ENCODE measurements at regions not wholly inside any gene's neighbourhood (a gene's known extent, or its start where the extent isn't known, plus 50 kb on each side); places are given as distances from the start of the nearest gene placed in this dataset.

DNA sequence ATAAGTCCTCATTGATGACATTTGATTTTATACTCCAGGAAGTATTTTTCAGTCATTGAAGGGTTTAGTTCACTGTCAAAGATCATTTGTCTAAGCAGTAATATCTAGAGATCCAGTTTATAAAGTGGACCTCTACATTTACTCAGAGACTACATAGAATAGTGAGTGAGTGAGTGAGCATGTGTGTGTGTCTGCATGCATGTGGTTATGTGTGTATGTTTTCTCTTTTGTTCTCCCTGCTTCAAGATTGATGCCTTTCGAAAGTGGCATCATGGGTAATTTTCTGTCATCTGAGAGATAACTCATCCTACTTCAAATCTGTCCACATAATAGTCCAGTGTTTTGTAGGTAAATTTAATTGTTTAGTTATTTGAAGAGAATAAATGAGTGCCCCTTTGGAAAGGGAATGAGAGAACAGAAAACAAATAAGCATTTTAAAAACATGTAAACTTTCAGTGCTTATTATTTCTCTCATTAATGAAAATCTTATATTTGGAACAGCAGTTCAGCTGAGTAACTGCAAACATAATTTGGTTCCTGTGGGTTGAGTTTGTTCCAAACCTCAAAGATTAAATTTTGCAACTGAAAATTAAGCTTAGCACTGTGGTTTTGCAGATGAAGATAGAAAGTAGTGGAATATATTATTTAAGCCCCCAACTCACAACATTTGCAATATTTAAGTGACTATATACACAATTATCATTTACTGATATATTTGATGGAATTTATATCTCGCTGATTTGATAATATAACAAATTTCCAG is 1295.1 kb upstream of the C9orf72 start:
- H3K27ac ChIP-seq (ENCODE audit: low read depth, low read length, poor library complexity, severe bottlenecking): no peak overlapping the region
- H3K79me2 ChIP-seq (ENCODE audit: insufficient read depth, low read length): no peaks in the 10 kb centered on the region
- H3K9ac ChIP-seq (ENCODE audit: low read length): no peak overlapping the region
- no peaks in the 10 kb centered on the region for H3K9me2 ChIP-seq (ENCODE audit: low read depth, low read length)
- no peak overlapping the region for H3K4me3 ChIP-seq (ENCODE audit: low read depth, low read length, poor library complexity, severe bottlenecking)
- H3K4me2 ChIP-seq (ENCODE audit: low read length): no peak overlapping the region
- H3K27me3 ChIP-seq (ENCODE audit: insufficient read depth, low read length): no peaks in the 10 kb centered on the region
- no peaks in the 10 kb centered on the region for H3K36me3 ChIP-seq (ENCODE audit: insufficient read depth, low read length)
- no peaks in the 10 kb centered on the region for H3F3A ChIP-seq (ENCODE audit: insufficient read depth, low read length)
- TF ChIP-seq EZH2 (IDR thresholded peaks at IDR 0.05; ENCODE audit: borderline replicate concordance, low read length): no peak
- H3K9me3 ChIP-seq (ENCODE audit: low read length): no peaks in the 10 kb centered on the region
- no peaks in the 10 kb centered on the region for H4K20me1 ChIP-seq (ENCODE audit: insufficient read depth, low read length)
- no peak overlapping the region for H2AFZ ChIP-seq (ENCODE audit: low read length)
- H3K4me1 ChIP-seq (ENCODE audit: insufficient read depth, low read length, severe bottlenecking): peaks cover 27% of the 10 kb centered on the region

GRCh38 chr9:28882529-28882928 is 1309.2 kb upstream of the C9orf72 start:
- H3K27ac ChIP-seq (ENCODE audit: low read depth, low read length, poor library complexity, severe bottlenecking): no peak overlapping the region
- no peak overlapping the region for H3K4me2 ChIP-seq (ENCODE audit: low read length)
- no peak for TF ChIP-seq EZH2 (IDR thresholded peaks at IDR 0.05; ENCODE audit: borderline replicate concordance, low read length)
- no peak for TF ChIP-seq CTCF (IDR thresholded peaks at IDR 0.05; ENCODE audit: low read length)
- no peaks in the 10 kb centered on the region for H3K79me2 ChIP-seq (ENCODE audit: insufficient read depth, low read length)
- H3K4me3 ChIP-seq (ENCODE audit: low read depth, low read length, poor library complexity, severe bottlenecking): no peak overlapping the region
- no peaks in the 10 kb centered on the region for H4K20me1 ChIP-seq (ENCODE audit: insufficient read depth, low read length)
- no peaks in the 10 kb centered on the region for H3K36me3 ChIP-seq (ENCODE audit: insufficient read depth, low read length)
- H3K27me3 ChIP-seq (ENCODE audit: insufficient read depth, low read length): no peaks in the 10 kb centered on the region
- H3K9me2 ChIP-seq (ENCODE audit: low read depth, low read length): no peaks in the 10 kb centered on the region
- H3K4me1 ChIP-seq (ENCODE audit: insufficient read depth, low read length, severe bottlenecking): peaks cover 3% of the 10 kb centered on the region
- no peak overlapping the region for H3K9ac ChIP-seq (ENCODE audit: low read length)
- no peaks in the 10 kb centered on the region for H3K9me3 ChIP-seq (ENCODE audit: low read length)
- H2AFZ ChIP-seq (ENCODE audit: low read length): no peak overlapping the region
- no peaks in the 10 kb centered on the region for H3F3A ChIP-seq (ENCODE audit: insufficient read depth, low read length)

DNA sequence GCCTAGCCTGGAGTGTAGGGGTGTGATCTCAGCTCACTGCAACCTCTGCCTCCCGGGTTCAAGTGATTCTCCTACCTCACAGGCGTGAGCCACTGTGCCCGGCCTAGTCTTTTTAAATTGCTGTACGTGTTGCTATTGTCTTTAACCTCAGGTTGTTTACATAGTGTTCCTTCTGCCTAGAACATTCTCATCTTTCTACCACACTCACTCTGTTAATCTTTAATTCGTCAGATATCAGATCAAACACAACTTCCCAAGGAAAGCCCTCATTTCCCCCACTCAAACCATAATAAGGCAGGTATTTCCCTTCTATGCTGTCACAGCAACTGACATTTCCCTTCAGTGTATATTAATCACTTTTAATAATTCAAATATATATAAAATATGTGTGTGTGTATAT is 1310.0 kb upstream of the C9orf72 start:
- Histone ChIP-seq H3K9ac (ENCODE audit: low read length) (no peak overlapping the region), H3F3A (ENCODE audit: insufficient read depth, low read length) (no peaks in the 10 kb centered on the region), H2AFZ (ENCODE audit: low read length) (no peak overlapping the region), H3K4me1 (ENCODE audit: insufficient read depth, low read length, severe bottlenecking) (peaks cover 9% of the 10 kb centered on the region), H3K79me2 (ENCODE audit: insufficient read depth, low read length) (no peaks in the 10 kb centered on the region), H3K27me3 (ENCODE audit: insufficient read depth, low read length) (no peaks in the 10 kb centered on the region), H3K4me3 (ENCODE audit: low read depth, low read length, poor library complexity, severe bottlenecking) (no peak overlapping the region), H3K9me3 (ENCODE audit: low read length) (no peaks in the 10 kb centered on the region), H3K36me3 (ENCODE audit: insufficient read depth, low read length) (no peaks in the 10 kb centered on the region), H3K9me2 (ENCODE audit: low read depth, low read length) (no peaks in the 10 kb centered on the region), H3K4me2 (ENCODE audit: low read length) (no peak overlapping the region), H3K27ac (ENCODE audit: low read depth, low read length, poor library complexity, severe bottlenecking) (no peak overlapping the region), H4K20me1 (ENCODE audit: insufficient read depth, low read length) (no peaks in the 10 kb centered on the region)
- TF ChIP-seq EZH2 (IDR thresholded peaks at IDR 0.05; ENCODE audit: borderline replicate concordance, low read length) (no peak), CTCF (IDR thresholded peaks at IDR 0.05; ENCODE audit: low read length) (no peak)
